Body of pancreas (tissue), 4 donors: ENCODE measurements at regions not wholly inside any gene's neighbourhood (a gene's known extent, or its start where the extent isn't known, plus 50 kb on each side); places are given as distances from the start of the nearest gene placed in this dataset.

ENCODE experiments used
- ATAC-seq: fragments of 150-250 bp; one replicate; pipeline ENCODE4 v1.9.1; 2016
- DNase-seq, 4 donors: peaks; one replicate each; pipeline ENCODE4 v3.0.0-alpha.2; 2019
- H3K27ac ChIP-seq, 4 donors: fragments of 200-600 bp; sonication (generic); 1 replicate in 3 of 4; 2 replicates in 1 of 4; pipeline versions ENCODE4 v1.5.1 to v1.6.1; 2016 to 2019; ENCODE audit warnings: mild to moderate bottlenecking in 1 of 4, mixed read lengths in 1 of 4, moderate library complexity in 1 of 4
- H3K27me3 ChIP-seq, 2 donors: fragments of 200-600 bp; sonication (generic); one replicate each; pipeline ENCODE4 v1.6.0; 2016; ENCODE audit warnings: mild to moderate bottlenecking in 1 of 2
- H3K36me3 ChIP-seq, 2 donors: fragments of 200-600 bp; sonication (generic); replicated peaks in 1 of 2; 2 replicates each; pipeline ENCODE4 v1.5.1; 2016; ENCODE audit warnings: low read depth in 2 of 2; ENCODE audit not compliant: insufficient read depth in 1 of 2
- H3K4me1 ChIP-seq: fragments of 200-600 bp; sonication (generic); one replicate; pipeline ENCODE4 v1.6.0; 2016
- H3K4me3 ChIP-seq, 2 donors: fragments of 200-600 bp; sonication (generic); 1 replicate in 1 of 2; 2 replicates in 1 of 2; pipeline ENCODE4 v1.5.1; 2016 to 2019
- H3K9me3 ChIP-seq, 3 donors: fragments of 200-600 bp; sonication (generic); 1 replicate in 2 of 3; 2 replicates in 1 of 3; pipeline ENCODE4 v1.5.1; 2016
- POLR2A ChIP-seq, 3 donors: fragments of 450-650 bp; IDR thresholded peaks; one replicate each; pipeline ENCODE4 v1.6.1; 2016; ENCODE audit warnings: antibody characterized with exemption in 3 of 3, mild to moderate bottlenecking in 2 of 3
- WGBS, 2 donors: methylation state at CpG; one replicate each; pipeline ENCODE4 v1.1.5; 2017; 5-methylcytosine and 5-hydroxymethylcytosine counted together
- intact Hi-C: fragments of 100-400 bp; cut with DNase I; formaldehyde crosslinking; loops from one replicate; pipeline ENCODE4 v1.15.1; 2023
- TF ChIP-seq, protein P1 (sequence below), 7 experiments: fragments of 450-650 bp in 4 of 7; fragments of 200-600 bp in 3 of 7; sonication (generic) in 3 of 7; IDR thresholded peaks; one replicate each; pipeline ENCODE4 v1.5.1; 2016 to 2019; ENCODE audit warnings: antibody characterized with exemption in 7 of 7

DNA sequence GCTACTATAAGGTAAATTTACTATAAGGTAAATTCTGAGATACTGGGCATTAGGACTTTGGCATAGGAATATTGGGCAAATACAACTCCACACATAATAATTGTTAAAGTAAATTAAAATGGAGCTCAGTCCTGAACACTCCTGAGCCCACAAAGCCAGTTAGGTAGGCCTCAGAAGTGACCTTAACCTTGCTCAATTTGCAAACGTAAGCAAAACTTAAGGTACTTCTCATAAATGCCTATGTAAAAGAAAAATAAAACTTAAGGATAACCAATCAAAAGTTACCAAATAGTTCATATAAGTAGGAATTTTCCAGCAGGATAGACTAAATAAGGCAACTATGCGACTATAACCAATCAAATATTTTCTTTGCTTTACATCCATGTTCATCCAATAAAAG is 197.7 kb downstream of the MC4R start:
- ATAC-seq = no peak
- H3K27ac ChIP-seq = no peak overlapping the region
- intact Hi-C loops = no loop called here
- WGBS, 2 donors = 40 to 81% methylated on average over 2 of the region's 2 CpGs
- no peak for TF ChIP-seq POLR2A (IDR thresholded peaks at IDR 0.05)
- TF ChIP-seq, protein P1, sequence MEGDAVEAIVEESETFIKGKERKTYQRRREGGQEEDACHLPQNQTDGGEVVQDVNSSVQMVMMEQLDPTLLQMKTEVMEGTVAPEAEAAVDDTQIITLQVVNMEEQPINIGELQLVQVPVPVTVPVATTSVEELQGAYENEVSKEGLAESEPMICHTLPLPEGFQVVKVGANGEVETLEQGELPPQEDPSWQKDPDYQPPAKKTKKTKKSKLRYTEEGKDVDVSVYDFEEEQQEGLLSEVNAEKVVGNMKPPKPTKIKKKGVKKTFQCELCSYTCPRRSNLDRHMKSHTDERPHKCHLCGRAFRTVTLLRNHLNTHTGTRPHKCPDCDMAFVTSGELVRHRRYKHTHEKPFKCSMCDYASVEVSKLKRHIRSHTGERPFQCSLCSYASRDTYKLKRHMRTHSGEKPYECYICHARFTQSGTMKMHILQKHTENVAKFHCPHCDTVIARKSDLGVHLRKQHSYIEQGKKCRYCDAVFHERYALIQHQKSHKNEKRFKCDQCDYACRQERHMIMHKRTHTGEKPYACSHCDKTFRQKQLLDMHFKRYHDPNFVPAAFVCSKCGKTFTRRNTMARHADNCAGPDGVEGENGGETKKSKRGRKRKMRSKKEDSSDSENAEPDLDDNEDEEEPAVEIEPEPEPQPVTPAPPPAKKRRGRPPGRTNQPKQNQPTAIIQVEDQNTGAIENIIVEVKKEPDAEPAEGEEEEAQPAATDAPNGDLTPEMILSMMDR (IDR thresholded peaks at IDR 0.05) = no peak
- no peak for DNase-seq
- no peaks in the 10 kb centered on the region for H3K9me3 ChIP-seq
- H3K27me3 ChIP-seq = no peaks in the 10 kb centered on the region
- H3K4me1 ChIP-seq = no peaks in the 10 kb centered on the region
- H3K36me3 ChIP-seq = no peaks in the 10 kb centered on the region
- no peak overlapping the region for H3K4me3 ChIP-seq

DNA sequence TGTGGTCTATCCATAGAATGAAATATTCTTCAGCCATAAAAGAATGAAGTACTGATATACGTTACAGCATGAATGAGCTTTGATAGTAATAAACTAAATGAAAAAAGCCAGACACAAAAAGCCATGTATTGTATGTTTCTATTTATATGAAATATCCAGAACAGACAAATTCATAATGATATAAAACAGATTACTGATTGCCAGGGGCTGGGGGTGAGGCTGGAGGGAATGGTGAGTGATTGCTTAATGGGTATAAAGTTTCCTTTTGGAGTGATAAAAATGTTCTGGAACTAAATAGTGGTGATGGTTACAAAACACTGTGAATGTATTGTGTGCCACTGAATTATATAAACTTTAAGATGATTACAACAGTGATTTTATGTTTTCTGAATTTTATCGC is 200.5 kb downstream of the MC4R start:
- DNase-seq (no peak), ATAC-seq (no peak)
- no peaks in the 10 kb centered on the region for H3K9me3 ChIP-seq
- H3K27me3 ChIP-seq = no peaks in the 10 kb centered on the region
- intact Hi-C loops = no loop called here
- no peak overlapping the region for H3K27ac ChIP-seq
- 72 to 77% methylated on average over 2 of the region's 2 CpGs for whole genome bisulfite sequencing, 2 donors
- H3K4me3 ChIP-seq = no peak overlapping the region
- no peaks in the 10 kb centered on the region for H3K4me1 ChIP-seq
- no peaks in the 10 kb centered on the region for H3K36me3 ChIP-seq
- TF ChIP-seq POLR2A (IDR thresholded peaks at IDR 0.05) = no peak
- TF ChIP-seq, protein P1 (IDR thresholded peaks at IDR 0.05) = no peak

DNA sequence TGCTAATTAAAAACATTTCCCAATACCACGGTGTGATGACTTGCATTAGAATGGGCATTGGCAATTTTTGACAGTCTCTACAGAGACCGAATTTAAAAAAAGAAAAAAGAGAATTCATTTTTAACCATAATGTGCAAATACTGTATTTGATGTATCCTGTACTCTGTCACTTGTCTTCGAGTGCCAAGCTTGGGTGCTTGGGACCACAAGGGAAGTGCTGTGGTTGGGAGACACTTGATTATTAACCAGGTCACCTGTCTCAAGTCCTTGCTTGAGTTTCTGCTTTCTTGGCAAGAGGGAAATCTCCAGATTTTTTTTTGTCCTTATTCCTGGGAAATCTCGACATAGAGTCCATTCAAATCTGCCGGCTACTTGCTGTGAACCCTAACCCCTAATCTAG is 209.0 kb downstream of the MC4R start:
- H3K4me3 ChIP-seq = no peak overlapping the region
- no peak for ATAC-seq
- DNase-seq = no peak
- H3K9me3 ChIP-seq = no peaks in the 10 kb centered on the region
- H3K36me3 ChIP-seq = no peaks in the 10 kb centered on the region
- TF ChIP-seq, protein P1 (IDR thresholded peaks at IDR 0.05) = no peak
- no peak for TF ChIP-seq POLR2A (IDR thresholded peaks at IDR 0.05)
- intact Hi-C loops = no loop called here
- no peaks in the 10 kb centered on the region for H3K27me3 ChIP-seq
- H3K4me1 ChIP-seq = no peaks in the 10 kb centered on the region
- no peak overlapping the region for H3K27ac ChIP-seq
- 64 to 72% methylated on average over 5 of the region's 5 CpGs for WGBS, 2 donors

DNA sequence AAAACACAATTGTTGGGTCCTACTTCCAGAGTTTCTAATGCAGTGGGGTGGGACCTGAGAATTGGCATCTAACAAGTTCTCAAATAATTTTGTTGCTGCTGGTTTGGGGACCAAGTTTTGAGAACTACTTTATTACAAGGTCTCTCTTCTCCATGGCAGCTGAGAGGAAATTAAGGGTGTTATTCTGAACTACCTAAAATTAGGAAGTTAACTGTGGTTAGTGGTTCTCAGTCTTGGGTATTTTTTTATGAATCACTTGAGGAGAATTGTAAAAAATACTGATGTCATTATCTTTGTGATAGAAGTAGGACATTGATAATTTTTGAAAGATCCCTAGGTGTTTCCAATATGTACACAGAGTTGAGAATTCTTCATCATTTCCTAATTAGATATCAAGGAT is 210.2 kb downstream of the MC4R start:
- H3K9me3 ChIP-seq = no peaks in the 10 kb centered on the region
- no peaks in the 10 kb centered on the region for H3K36me3 ChIP-seq
- H3K4me1 ChIP-seq = no peaks in the 10 kb centered on the region
- DNase-seq (no peak), ATAC-seq (no peak)
- H3K4me3 ChIP-seq = no peak overlapping the region
- intact Hi-C loops = no loop called here
- H3K27me3 ChIP-seq = no peaks in the 10 kb centered on the region
- TF ChIP-seq POLR2A (IDR thresholded peaks at IDR 0.05) = no peak
- TF ChIP-seq, protein P1 (IDR thresholded peaks at IDR 0.05) = no peak
- H3K27ac ChIP-seq = no peak overlapping the region

DNA sequence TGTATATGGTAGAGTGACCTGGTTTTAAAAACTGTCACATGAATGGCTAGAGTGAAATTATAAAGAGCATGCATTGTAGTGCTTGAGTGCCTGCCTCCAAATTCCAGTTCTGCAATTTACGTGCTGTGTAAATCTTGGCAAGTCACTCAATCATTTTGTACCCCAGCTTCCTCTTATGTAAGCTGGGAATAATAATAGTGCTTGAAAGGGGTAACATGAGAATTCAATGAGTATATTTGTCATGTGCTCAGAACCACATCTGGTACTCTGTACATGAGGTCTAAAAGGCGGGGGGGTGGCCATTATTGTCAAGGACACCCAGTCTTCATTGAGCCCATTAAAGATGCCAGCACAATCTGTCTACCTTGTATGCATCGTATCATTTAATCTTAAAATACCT is 214.8 kb downstream of the MC4R start:
- WGBS, 2 donors = 33 to 52% methylated on average over 3 of the region's 3 CpGs
- no peaks in the 10 kb centered on the region for H3K4me1 ChIP-seq
- H3K4me3 ChIP-seq = no peak overlapping the region
- no peak overlapping the region for H3K27ac ChIP-seq
- no peaks in the 10 kb centered on the region for H3K27me3 ChIP-seq
- ATAC-seq (no peak), DNase-seq (no peak)
- H3K36me3 ChIP-seq = no peaks in the 10 kb centered on the region
- H3K9me3 ChIP-seq = no peaks in the 10 kb centered on the region
- intact Hi-C loops = no loop called here
- TF ChIP-seq POLR2A (IDR thresholded peaks at IDR 0.05) = no peak
- TF ChIP-seq, protein P1 (IDR thresholded peaks at IDR 0.05) = no peak
